Right cardiac atrium (tissue), 5 donors: ENCODE measurements at regions not wholly inside any gene's neighbourhood (a gene's known extent, or its start where the extent isn't known, plus 50 kb on each side); places are given as distances from the start of the nearest gene placed in this dataset.
A peak's percentile ranks its signal among the peaks of the same experiment; 100 is the strongest.

ENCODE experiments used
- ATAC-seq, 2 donors: fragments of 200-7000 bp; cut with Tn5 transposase; one replicate each; pipeline versions ENCODE4 v1.8.0 to v1.9.1; 2020; ENCODE audit warnings: moderate library complexity in 2 of 2, mild to moderate bottlenecking in 1 of 2
- DNase-seq, 3 donors: peaks; one replicate each; pipeline ENCODE4 v3.0.0-alpha.2; 2020
- H3K27ac ChIP-seq: one replicate; pipeline ENCODE4 v1.5.1; 2013; ENCODE audit warnings: mild to moderate bottlenecking, low read length, control low read depth, moderate library complexity
- H3K27me3 ChIP-seq: one replicate; pipeline ENCODE4 v1.6.1; 2013; ENCODE audit not compliant: control insufficient read depth, insufficient read depth
- H3K4me1 ChIP-seq: one replicate; pipeline ENCODE4 v1.6.1; 2013; ENCODE audit warnings: low read length; ENCODE audit not compliant: control insufficient read depth, insufficient read depth
- H3K4me3 ChIP-seq: one replicate; pipeline ENCODE4 v1.5.1; 2013; ENCODE audit warnings: low read length, control low read depth
- H3K9me3 ChIP-seq: one replicate; pipeline ENCODE4 v1.6.1; 2013; ENCODE audit warnings: low read length; ENCODE audit not compliant: control insufficient read depth
- WGBS: extraction: QIAGEN DNeasy Blood & Tissue Kit; methylation state at CpG from one replicate; pipeline ENCODE4 v1.1.7; 2013; 5-methylcytosine and 5-hydroxymethylcytosine counted together
- intact Hi-C, 4 donors: fragments of 100-400 bp; cut with DNase I; formaldehyde crosslinking; loops; one replicate each; pipeline versions ENCODE4 v1.11.0 to v1.14.0; 2022 to 2023
- donor health status: healthy with polysubstance abuse.
- donor health status: DM: no; HTN: yes; CAD: no.
- donor health status: DM: no; HTN: no; CAD: no.
- donor health status: DM: no; HTN: yes; CAD: no; lungs with severe emphysema.
- donor health status: DM: yes; HTN: yes; CAD: no.

- no peaks in the 10 kb centered on the region for H3K27me3 ChIP-seq
- ATAC-seq: no peak
- intact Hi-C loops: no loop called here
Observed at GRCh38 chr22:22407061-22407460, 101.5 kb downstream of the ZNF280B start.

GRCh38 chr22:22408269-22408668, 100.3 kb downstream of the ZNF280B start:
- ATAC-seq: no peak
- Histone ChIP-seq H3K27me3 (no peaks in the 10 kb centered on the region), H3K9me3 (no peaks in the 10 kb centered on the region), H3K27ac (no peak overlapping the region), H3K4me1 (no peaks in the 10 kb centered on the region), H3K4me3 (no peak overlapping the region)
- 59% methylated on average over 3 of the region's 3 CpGs for WGBS
- intact Hi-C loops: no loop called here
- DNase-seq: no peak

More at GRCh38 chr22:22407061-22407460, 101.5 kb downstream of the ZNF280B start:
- H3K27ac ChIP-seq: no peak overlapping the region
- WGBS: 67% methylated on average over 5 of the region's 5 CpGs
- no peaks in the 10 kb centered on the region for H3K9me3 ChIP-seq
- no peak overlapping the region for H3K4me3 ChIP-seq
- H3K4me1 ChIP-seq: no peaks in the 10 kb centered on the region
- no peak for DNase-seq

GRCh38 chr22:22408731-22409696, 99.5 kb downstream of the ZNF280B start:
- Histone ChIP-seq H3K27me3 (no peaks in the 10 kb centered on the region), H3K4me1 (no peaks in the 10 kb centered on the region), H3K9me3 (no peaks in the 10 kb centered on the region), H3K4me3 (no peak overlapping the region), H3K27ac (no peak overlapping the region)
- DNase-seq (no peak), ATAC-seq (peak; percentile 30 to 57)
- WGBS: 48% methylated on average over 14 of the region's 14 CpGs
- intact Hi-C loops: no loop called here

- Histone ChIP-seq H3K27ac (no peak overlapping the region), H3K4me1 (no peaks in the 10 kb centered on the region), H3K27me3 (no peaks in the 10 kb centered on the region), H3K4me3 (no peak overlapping the region), H3K9me3 (no peaks in the 10 kb centered on the region)
- ATAC-seq (peak; percentile 81 to 91), DNase-seq (peak; percentile 51 to 80 (median 79))
- 20% methylated on average over 5 of the region's 5 CpGs for WGBS
- intact Hi-C loops: no loop called here
Observed at GRCh38 chr22:22410121-22410520, 98.4 kb downstream of the ZNF280B start.

GRCh38 chr22:22410677-22411076, 97.9 kb downstream of the ZNF280B start:
- ATAC-seq: no peak
- Histone ChIP-seq H3K27ac (no peak overlapping the region), H3K27me3 (no peaks in the 10 kb centered on the region), H3K4me1 (no peaks in the 10 kb centered on the region), H3K4me3 (no peak overlapping the region), H3K9me3 (no peaks in the 10 kb centered on the region)
- no peak for DNase-seq
- 63% methylated on average over 3 of the region's 3 CpGs for WGBS
- intact Hi-C loops: no loop called here

- Histone ChIP-seq H3K27ac (no peak overlapping the region), H3K4me3 (no peak overlapping the region), H3K4me1 (no peaks in the 10 kb centered on the region), H3K27me3 (peaks cover 2% of the 10 kb centered on the region), H3K9me3 (no peaks in the 10 kb centered on the region)
- intact Hi-C loops: no loop called here
- DNase-seq: no peak
- 48% methylated on average over 1 of the region's 1 CpG for WGBS
- no peak for ATAC-seq
Observed at GRCh38 chr22:22414266-22414665, 94.3 kb downstream of the ZNF280B start.

GRCh38 chr22:22417495-22418162, 90.9 kb downstream of the ZNF280B start:
- no peak for DNase-seq
- WGBS: 78% methylated on average over 9 of the region's 9 CpGs

GRCh38 chr22:22418163-22418549, 90.4 kb downstream of the ZNF280B start:
- peaks cover 3% of the 10 kb centered on the region for H3K27me3 ChIP-seq
- no peak for DNase-seq
- ATAC-seq: no peak
- no peak overlapping the region for H3K27ac ChIP-seq
- intact Hi-C loops: no loop called here
- no peaks in the 10 kb centered on the region for H3K9me3 ChIP-seq
- no peaks in the 10 kb centered on the region for H3K4me1 ChIP-seq
- no peak overlapping the region for H3K4me3 ChIP-seq
- WGBS: 91% methylated on average over 2 of the region's 2 CpGs

More at GRCh38 chr22:22417495-22418162, 90.9 kb downstream of the ZNF280B start:
- Histone ChIP-seq H3K27me3 (peaks cover 3% of the 10 kb centered on the region), H3K4me1 (no peaks in the 10 kb centered on the region), H3K4me3 (no peak overlapping the region), H3K9me3 (no peaks in the 10 kb centered on the region), H3K27ac (no peak overlapping the region)
- no peak for ATAC-seq
- intact Hi-C loops: no loop called here

GRCh38 chr22:22418957-22419356, 89.6 kb downstream of the ZNF280B start:
- Histone ChIP-seq H3K27ac (no peak overlapping the region), H3K9me3 (no peaks in the 10 kb centered on the region), H3K4me3 (no peak overlapping the region), H3K4me1 (no peaks in the 10 kb centered on the region), H3K27me3 (peaks cover 3% of the 10 kb centered on the region)
- DNase-seq: no peak
- no peak for ATAC-seq
- WGBS: 63% methylated on average over 2 of the region's 2 CpGs
- intact Hi-C loops: no loop called here

- Histone ChIP-seq H3K4me3 (no peak overlapping the region), H3K27me3 (peaks cover 3% of the 10 kb centered on the region), H3K9me3 (no peaks in the 10 kb centered on the region), H3K4me1 (no peaks in the 10 kb centered on the region), H3K27ac (no peak overlapping the region)
- intact Hi-C loops: no loop called here
- DNase-seq (no peak), ATAC-seq (no peak)
- 60% methylated on average over 4 of the region's 4 CpGs for WGBS
Observed at GRCh38 chr22:22420580-22420979, 88.0 kb downstream of the ZNF280B start.

- DNase-seq (no peak), ATAC-seq (no peak)
- Histone ChIP-seq H3K4me3 (no peak overlapping the region), H3K27ac (no peak overlapping the region), H3K4me1 (no peaks in the 10 kb centered on the region), H3K27me3 (peaks cover 3% of the 10 kb centered on the region), H3K9me3 (no peaks in the 10 kb centered on the region)
- WGBS: 73% methylated on average over 5 of the region's 5 CpGs
- intact Hi-C loops: no loop called here
Observed at GRCh38 chr22:22421392-22421791, 87.2 kb downstream of the ZNF280B start.
